Stimulated activated naive B cell treated with anti-CD40 and anti-IgM and Interleukin-4, amounts not matched to agents 10 μg/mL and 1 μg/mL and 100 μg/mL, for 72 hours (primary cell): ENCODE measurements at regions not wholly inside any gene's neighbourhood (a gene's known extent, or its start where the extent isn't known, plus 50 kb on each side); places are given as distances from the start of the nearest gene placed in this dataset.
"Not testable (repeated sequence)": the region's sequence is repeated elsewhere in the genome, so short reads cannot be mapped to it uniquely, and the experiment has no call there.

Experiments
- ATAC-seq, 2 donors: fragments of 150-1000 bp; cut with Tn5 transposase; replicated peaks; 2 replicates each; pipeline ENCODE4 v1.10.0; 2021; ENCODE audit warnings: moderate library complexity in 1 of 2
- DNase-seq: peaks from one replicate; pipeline ENCODE4 v3.0.0; 2021
- H3K27ac Mint-ChIP-seq: one replicate; pipeline ENCODE4 v1.8.0; 2022; ENCODE audit warnings: mild to moderate bottlenecking, mixed read lengths
- H3K27me3 Mint-ChIP-seq, 2 donors: one replicate each; pipeline ENCODE4 v1.8.0; 2022; ENCODE audit warnings: mixed read lengths in 2 of 2
- H3K36me3 Mint-ChIP-seq, 2 donors: one replicate each; pipeline ENCODE4 v1.8.0; 2022; ENCODE audit warnings: mixed read lengths in 2 of 2, mild to moderate bottlenecking in 1 of 2
- H3K4me1 Mint-ChIP-seq, 2 donors: one replicate each; pipeline ENCODE4 v1.8.0; 2022; ENCODE audit warnings: mixed read lengths in 2 of 2, mild to moderate bottlenecking in 1 of 2
- H3K4me3 Mint-ChIP-seq, 2 donors: one replicate each; pipeline ENCODE4 v1.8.0; 2022; ENCODE audit warnings: mild to moderate bottlenecking in 2 of 2, mixed read lengths in 2 of 2, moderate library complexity in 1 of 2
- H3K9me3 Mint-ChIP-seq, 2 donors: one replicate each; pipeline ENCODE4 v1.8.0; 2022; ENCODE audit warnings: mixed read lengths in 2 of 2, mild to moderate bottlenecking in 1 of 2

DNA sequence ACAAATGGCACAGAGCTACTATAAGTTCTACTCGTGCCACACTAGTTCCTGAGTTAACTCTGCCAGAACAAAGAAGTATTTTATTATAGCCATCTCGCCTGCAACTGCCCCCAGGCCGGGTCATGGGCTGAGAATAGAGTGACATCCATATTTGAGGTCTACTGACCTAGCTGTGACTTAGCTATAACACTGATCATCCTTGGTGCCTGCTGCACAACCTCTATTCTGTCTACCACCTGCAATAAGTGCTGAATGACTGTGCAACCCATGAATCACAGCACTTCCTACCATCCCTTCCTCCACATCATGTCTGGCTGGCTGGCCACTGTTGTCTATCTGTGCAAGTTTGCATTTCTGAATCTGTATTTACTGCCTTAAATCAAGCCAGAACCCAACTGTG is 506.5 kb upstream of the TBL1XR1 start:
- no peak overlapping the region for H3K4me3 Mint-ChIP-seq
- no peak for DNase-seq
- no peaks in the 10 kb centered on the region for H3K4me1 Mint-ChIP-seq
- H3K27ac Mint-ChIP-seq = no peak overlapping the region
- peak in 1 of 2 donors; percentile 48 for ATAC-seq
- peaks cover 0 to 1% of the 10 kb centered on the region in 2 donors for H3K9me3 Mint-ChIP-seq
- H3K36me3 Mint-ChIP-seq = no peaks in the 10 kb centered on the region
- no peaks in the 10 kb centered on the region for H3K27me3 Mint-ChIP-seq

DNA sequence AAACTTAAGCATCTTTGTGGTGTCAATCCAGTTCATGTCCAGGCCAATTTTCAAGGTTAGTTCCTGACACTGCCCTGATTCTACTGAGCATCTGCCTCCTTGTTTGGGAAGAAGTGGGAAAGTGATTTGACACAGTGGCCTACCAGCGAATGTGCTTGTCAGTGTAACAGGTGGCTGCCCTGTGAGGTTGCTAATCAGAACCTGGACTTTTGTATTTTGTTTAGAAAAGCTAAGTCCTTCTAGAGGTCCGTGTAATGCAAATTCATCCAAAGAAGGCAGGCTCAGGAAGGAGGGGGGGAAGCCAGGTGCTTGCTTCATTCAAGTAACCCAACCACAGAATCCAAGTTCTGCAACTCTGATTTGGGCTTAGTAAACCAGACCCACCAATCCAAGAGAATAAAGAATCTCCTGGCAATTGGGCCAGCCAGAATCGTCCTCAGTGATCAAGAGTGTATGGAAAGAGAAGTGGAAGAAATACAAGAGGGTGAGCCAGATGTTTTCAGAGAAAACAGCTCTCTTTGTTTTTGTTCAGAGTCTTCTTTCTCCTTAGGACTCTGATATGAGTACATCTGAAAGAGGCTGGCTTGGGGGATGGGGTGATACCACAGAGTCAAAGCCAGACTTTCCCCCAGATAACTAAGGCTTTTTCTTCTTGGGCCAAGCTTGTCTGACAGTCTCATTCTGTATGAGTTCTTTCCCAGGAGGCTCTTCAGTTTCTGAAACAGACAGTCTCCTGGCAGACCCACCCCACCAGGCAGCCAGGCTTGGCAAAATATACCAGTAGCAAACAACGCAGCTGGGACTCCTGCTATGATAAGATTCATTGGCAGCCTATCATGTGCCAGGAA is 508.9 kb upstream of the TBL1XR1 start:
- DNase-seq (no peak), ATAC-seq (no peak)
- H3K27ac Mint-ChIP-seq = peak overlapping the region; percentile 69
- no peak overlapping the region for H3K4me3 Mint-ChIP-seq
- no peaks in the 10 kb centered on the region for H3K36me3 Mint-ChIP-seq
- H3K4me1 Mint-ChIP-seq = no peaks in the 10 kb centered on the region
- H3K27me3 Mint-ChIP-seq = no peaks in the 10 kb centered on the region
- peaks cover 0 to 1% of the 10 kb centered on the region in 2 donors for H3K9me3 Mint-ChIP-seq

DNA sequence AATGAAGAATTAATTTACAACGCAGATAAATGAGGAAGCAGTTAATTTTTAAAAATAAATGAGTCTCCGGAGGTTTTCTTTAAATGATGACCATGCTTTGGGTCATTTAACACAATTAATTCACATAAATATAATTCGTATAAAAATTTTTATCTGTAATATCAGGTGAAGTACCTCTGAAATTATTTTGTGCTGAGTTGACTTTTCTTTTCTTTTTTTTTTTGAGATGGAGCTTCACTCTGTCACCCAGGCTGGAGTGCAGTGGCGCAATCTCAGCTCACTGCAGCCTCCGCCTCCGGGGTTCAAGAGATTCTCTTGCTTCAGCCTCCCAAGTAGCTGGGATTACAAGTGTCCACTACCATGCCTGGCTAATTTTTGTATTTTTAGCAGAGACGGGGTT is 512.2 kb upstream of the TBL1XR1 start:
- DNase-seq, H3K27me3 Mint-ChIP-seq, H3K9me3 Mint-ChIP-seq, H3K4me3 Mint-ChIP-seq, ATAC-seq, H3K36me3 Mint-ChIP-seq, H3K4me1 Mint-ChIP-seq, H3K27ac Mint-ChIP-seq: not testable (repeated sequence)

DNA sequence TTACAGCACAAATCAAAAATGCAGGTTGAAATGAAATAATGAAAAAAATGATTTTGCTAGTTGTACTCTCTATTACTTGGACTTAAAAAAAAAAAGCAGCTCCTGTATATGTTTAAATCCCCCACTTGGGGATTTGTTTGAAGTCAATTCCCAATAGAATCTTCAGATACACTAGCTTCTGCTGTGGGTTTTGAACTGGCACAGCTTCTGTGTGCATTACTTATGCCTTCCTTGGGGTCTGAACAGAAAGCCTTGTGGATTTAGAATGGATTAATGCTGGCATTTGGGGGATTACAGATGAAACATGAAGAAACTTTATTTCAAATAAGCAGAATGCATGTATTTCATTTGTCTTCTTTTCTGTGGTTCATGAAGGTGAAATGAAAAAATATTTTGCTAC is 513.2 kb upstream of the TBL1XR1 start:
- Mint-ChIP-seq H3K4me1 (peaks cover 0 to 9% of the 10 kb centered on the region in 2 donors), H3K27me3 (no peaks in the 10 kb centered on the region), H3K4me3 (no peak overlapping the region), H3K36me3 (no peaks in the 10 kb centered on the region), H3K9me3 (no peaks in the 10 kb centered on the region), H3K27ac (no peak overlapping the region)
- ATAC-seq (no peak), DNase-seq (no peak)

DNA sequence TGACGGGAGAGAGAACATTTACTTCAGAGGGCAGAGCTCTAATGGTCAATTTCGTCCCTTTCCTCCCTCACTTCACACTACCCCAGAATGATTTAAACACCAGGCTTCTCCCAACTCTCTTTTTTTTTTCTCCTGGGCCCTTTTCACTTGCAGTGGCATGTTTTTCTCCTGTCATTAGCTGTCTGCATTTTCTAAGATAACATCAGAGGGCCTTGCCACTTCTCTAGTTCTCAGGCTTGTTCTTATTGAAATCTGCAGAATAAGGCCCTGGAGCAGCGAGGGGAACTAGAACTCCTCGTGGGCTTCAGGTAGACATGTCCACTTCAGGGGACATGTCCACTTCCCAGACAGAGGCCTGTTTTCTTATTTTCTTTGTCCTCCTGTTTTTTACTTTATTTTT is 514.4 kb upstream of the TBL1XR1 start:
- Mint-ChIP-seq H3K4me1 (peaks cover 2 to 13% of the 10 kb centered on the region in 2 donors), H3K27ac (no peak overlapping the region), H3K9me3 (no peaks in the 10 kb centered on the region), H3K36me3 (no peaks in the 10 kb centered on the region), H3K4me3 (no peak overlapping the region), H3K27me3 (peaks cover 0 to 5% of the 10 kb centered on the region in 2 donors)
- ATAC-seq (no peak), DNase-seq (no peak)

DNA sequence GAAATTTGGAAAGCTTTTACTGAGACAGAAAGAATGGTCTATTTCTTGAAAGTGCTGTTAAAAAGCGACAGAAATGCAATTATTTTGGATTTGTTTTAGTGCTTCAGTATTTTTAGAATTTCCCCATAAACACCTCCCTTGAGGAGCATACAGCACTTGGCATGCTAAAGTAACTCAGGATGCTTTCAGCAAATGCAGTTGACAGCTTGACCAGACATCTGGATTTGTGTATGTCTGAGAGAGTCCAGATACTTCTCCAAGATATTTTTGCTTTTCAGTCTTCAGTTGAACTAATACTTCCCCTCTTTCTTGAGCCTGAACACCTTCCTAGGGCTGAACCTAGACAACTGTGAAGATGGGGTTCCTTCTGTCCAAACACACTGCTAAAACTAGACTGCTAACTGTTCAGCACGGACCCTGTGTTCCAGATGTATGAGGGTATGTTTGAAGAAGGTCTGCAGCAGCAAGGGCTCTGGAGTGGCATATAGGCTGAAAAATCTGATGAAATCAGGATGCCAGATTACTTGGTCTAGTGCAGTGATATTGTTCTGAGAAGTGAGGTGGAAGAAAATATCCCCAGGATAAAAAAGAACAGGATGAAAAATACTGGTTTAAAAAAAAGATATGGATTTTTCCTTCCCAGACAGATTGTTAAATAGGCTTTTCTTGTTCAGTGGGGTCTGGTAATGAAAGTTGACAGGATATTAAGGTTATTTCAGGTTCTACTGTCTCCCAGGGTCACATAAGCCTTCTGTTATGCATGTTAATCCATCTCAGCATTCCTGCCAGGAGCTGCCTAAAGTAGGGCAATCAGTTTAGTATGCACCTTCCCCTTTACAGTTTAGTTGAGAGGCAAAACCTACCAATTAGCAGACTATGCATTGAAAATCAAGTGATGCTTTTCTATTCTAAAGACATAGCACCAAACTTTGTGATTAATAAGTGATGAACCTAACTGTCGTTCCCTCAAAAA is 516.9 kb upstream of the TBL1XR1 start:
- Mint-ChIP-seq H3K4me1 (peaks cover 2 to 13% of the 10 kb centered on the region in 2 donors), H3K36me3 (no peaks in the 10 kb centered on the region), H3K4me3 (no peak overlapping the region), H3K9me3 (no peaks in the 10 kb centered on the region), H3K27me3 (peaks cover 0 to 5% of the 10 kb centered on the region in 2 donors), H3K27ac (no peak overlapping the region)
- DNase-seq (no peak), ATAC-seq (no peak)

DNA sequence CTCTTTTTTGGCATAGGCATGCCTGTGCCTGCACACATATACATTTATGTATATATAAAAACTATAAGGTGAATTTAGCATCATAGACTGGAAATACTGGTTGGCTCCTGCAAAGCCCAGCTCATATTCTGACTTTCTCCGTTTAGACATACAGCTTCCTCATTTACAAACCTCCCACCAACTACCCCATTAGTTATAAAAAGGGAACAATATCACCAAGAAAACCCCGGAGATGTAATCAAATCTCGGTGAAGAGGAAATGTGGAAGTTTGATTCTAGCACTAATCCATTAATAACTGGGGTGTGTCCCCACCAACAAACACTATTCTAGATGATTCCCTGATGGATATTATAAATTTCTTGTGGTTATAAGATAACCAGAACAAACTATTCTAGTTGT is 517.7 kb upstream of the TBL1XR1 start:
- Mint-ChIP-seq H3K4me3 (no peak overlapping the region), H3K36me3 (no peaks in the 10 kb centered on the region), H3K27ac (no peak overlapping the region), H3K4me1 (peaks cover 2 to 13% of the 10 kb centered on the region in 2 donors), H3K9me3 (no peaks in the 10 kb centered on the region), H3K27me3 (peaks cover 0 to 5% of the 10 kb centered on the region in 2 donors)
- ATAC-seq = peak; percentile 63 to 71
- DNase-seq = no peak

DNA sequence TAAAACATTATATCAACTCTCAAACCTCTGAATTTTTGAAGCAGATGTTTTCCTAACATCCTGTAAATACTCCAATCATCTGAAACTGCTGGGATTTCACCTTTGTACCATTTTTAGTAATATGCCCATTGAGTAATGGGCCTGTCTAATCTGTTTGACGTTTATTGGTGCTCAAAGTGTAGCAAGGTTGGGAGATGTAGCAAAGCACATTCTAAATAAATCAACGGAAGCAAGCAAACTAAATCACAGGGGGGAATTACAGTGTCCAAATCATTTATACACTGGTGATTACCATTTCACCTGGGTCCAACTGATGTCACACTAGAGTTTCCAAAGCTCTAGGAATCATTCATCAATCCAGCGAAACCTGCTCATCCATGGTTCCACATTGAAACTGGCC is 518.7 kb upstream of the TBL1XR1 start:
- DNase-seq (no peak), ATAC-seq (no peak)
- Mint-ChIP-seq H3K27me3 (peaks cover 0 to 5% of the 10 kb centered on the region in 2 donors), H3K36me3 (peaks cover 0 to 2% of the 10 kb centered on the region in 2 donors), H3K4me1 (peaks cover 2 to 13% of the 10 kb centered on the region in 2 donors), H3K27ac (no peak overlapping the region), H3K4me3 (no peak overlapping the region), H3K9me3 (no peaks in the 10 kb centered on the region)

DNA sequence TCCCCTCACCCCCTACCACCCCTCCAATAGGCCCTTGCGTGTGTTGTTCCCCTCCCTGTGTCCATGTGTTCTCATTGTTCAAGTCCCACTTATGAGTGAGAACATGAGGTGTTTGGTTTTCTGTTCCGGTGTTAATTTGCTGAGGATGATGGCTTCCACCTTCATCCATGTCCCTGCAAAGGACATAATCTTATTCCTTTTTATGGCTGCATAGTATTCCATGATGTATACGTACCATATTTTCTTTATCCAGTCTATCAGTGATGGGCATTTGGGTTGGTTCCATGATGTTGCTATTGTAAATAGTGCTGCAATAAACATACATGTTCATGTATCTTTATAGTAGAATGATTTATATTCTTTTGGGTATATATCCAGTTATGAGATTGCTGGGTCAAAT is 523.6 kb upstream of the TBL1XR1 start:
- H3K4me1 Mint-ChIP-seq = peaks cover 7 to 20% of the 10 kb centered on the region in 2 donors
- not testable (repeated sequence) for H3K27ac Mint-ChIP-seq, ATAC-seq, DNase-seq, H3K27me3 Mint-ChIP-seq, H3K4me3 Mint-ChIP-seq, H3K36me3 Mint-ChIP-seq, H3K9me3 Mint-ChIP-seq

DNA sequence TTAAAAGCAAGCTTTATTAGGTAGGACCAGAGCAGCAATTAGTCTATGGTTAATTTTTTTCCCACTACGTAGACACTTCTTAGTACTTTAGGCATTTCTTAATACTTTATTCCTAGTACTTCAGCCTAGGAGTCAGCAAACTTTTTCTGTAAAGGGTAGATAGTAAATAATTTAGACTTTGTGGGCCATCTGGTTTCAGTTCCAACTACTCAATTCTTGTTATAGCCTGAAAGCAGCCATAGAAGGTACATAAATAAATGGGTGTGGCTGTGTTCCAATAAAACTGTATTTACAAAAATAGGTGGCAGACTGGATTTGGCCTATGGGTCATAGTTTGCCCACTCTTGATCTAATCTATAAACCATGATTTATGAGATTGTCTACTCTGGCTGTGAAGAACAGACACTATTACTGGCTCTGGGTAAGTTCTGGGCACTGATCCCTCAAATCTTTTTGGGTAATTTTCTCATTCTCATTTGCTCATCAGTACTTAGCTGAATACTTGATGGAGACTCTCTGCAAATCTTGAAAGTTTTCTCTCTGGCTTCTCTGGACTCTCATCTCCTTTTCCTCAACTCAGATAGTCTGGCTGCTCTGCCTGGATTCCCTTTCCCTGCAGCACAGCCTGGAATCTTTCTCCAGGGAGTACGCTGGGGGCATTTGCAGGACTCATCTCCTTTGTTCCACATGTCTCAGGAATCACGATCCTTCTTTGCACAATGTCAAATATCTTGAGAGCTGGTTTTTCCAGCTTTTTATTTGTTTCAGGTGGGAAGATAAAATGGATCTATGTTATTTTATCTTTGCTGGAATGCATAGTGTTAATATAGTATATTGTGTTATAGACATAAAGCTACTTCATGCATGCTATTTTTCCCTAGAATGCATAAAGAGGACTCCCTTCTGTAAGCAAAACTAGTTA is 524.8 kb upstream of the TBL1XR1 start:
- H3K4me1 Mint-ChIP-seq = peaks cover 11 to 28% of the 10 kb centered on the region in 2 donors
- ATAC-seq = no peak
- H3K36me3 Mint-ChIP-seq = peaks cover 0 to 2% of the 10 kb centered on the region in 2 donors
- H3K27me3 Mint-ChIP-seq = no peaks in the 10 kb centered on the region
- H3K9me3 Mint-ChIP-seq = peaks cover 0 to 1% of the 10 kb centered on the region in 2 donors
- no peak overlapping the region for H3K4me3 Mint-ChIP-seq
- no peak overlapping the region for H3K27ac Mint-ChIP-seq
- DNase-seq = no peak

DNA sequence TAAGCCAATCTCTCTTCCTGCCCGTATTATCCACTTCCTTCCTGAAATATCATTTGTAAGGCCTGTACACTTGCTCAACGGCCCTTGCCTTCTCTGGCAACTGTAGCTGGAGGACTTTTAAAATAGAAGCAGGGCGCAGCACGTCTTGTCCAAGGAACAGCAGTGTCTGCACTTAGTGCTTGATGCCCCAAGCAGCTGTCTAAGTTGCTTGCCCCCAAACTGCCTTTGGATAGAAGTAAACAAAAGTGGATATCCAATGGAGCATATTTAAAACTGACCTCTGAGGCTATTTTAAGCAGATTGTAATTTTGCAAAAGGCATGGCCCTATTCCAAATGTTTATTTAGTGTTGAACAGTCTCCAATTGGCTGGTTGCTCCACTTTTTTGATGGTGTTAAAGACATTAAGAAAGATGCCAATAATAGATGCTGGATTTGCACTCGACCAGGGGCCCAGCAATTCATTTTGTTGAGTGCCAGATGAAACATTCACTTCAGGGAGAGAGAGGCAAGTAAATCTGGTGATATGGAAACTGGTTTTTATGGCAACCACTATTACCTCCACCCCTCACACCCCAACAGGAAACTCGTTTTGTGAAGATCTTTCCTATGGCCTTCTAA is 526.8 kb upstream of the TBL1XR1 start:
- H3K4me3 Mint-ChIP-seq = no peak overlapping the region

DNA sequence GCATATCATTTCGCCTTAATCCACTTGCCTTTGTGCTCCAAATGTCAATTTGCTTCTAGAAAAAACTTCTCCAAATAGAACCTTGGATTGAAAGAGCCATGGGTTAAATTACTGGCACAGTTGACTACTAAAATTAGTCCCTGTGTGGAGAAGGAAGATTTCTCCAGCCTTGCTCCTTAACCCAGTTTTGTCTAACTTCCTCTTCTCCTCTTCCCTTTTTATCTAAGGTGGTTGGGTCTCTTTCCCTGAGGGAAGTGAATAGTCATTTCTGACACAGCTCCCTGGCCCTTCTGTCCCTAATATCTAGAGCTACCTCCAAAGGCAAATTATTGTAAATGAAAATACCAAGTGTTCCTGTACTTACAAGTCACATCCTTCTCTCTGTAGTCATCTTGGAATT is 527.9 kb upstream of the TBL1XR1 start:
- DNase-seq = no peak
- peaks cover 0 to 4% of the 10 kb centered on the region in 2 donors for H3K9me3 Mint-ChIP-seq
- no peak overlapping the region for H3K27ac Mint-ChIP-seq
- H3K27me3 Mint-ChIP-seq = no peaks in the 10 kb centered on the region
- ATAC-seq = no peak
- no peak overlapping the region for H3K4me3 Mint-ChIP-seq
- H3K4me1 Mint-ChIP-seq = peaks cover 16 to 48% of the 10 kb centered on the region in 2 donors
- peaks cover 2 to 5% of the 10 kb centered on the region in 2 donors for H3K36me3 Mint-ChIP-seq

More for the DNA sequence above, 526.8 kb upstream of the TBL1XR1 start:
- no peak overlapping the region for H3K27ac Mint-ChIP-seq
- H3K36me3 Mint-ChIP-seq = peaks cover 2 to 5% of the 10 kb centered on the region in 2 donors
- H3K27me3 Mint-ChIP-seq = no peaks in the 10 kb centered on the region
- DNase-seq = no peak
- peaks cover 0 to 4% of the 10 kb centered on the region in 2 donors for H3K9me3 Mint-ChIP-seq
- ATAC-seq = no peak
- H3K4me1 Mint-ChIP-seq = peaks cover 14 to 41% of the 10 kb centered on the region in 2 donors

DNA sequence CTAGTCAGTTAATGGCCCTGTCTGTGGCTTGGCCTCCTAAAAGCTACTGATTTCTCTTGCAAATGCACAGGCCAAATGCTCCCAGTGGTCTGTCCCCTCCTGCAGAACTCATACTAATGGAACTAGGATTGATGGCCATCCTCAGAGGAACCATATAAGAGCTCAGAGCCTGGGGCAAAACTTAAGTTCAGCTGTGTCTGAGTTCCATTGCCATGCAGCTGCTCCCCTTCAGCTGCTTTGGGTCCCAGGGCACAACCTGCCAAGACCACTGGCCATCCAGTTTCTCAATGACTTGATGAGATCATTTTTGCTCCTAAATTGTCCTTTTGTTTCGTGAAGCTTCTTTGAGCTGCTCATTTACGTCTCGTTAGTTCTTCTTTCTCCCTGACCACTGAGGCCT is 529.5 kb upstream of the TBL1XR1 start:
- Mint-ChIP-seq H3K27me3 (no peaks in the 10 kb centered on the region), H3K36me3 (peaks cover 0 to 5% of the 10 kb centered on the region in 2 donors), H3K9me3 (peaks cover 0 to 4% of the 10 kb centered on the region in 2 donors), H3K4me1 (peaks cover 16 to 48% of the 10 kb centered on the region in 2 donors), H3K4me3 (no peak overlapping the region), H3K27ac (no peak overlapping the region)
- no peak for DNase-seq
- no peak for ATAC-seq
